Skin epidermis (tissue), 12 donors: ENCODE measurements at regions not wholly inside any gene's neighbourhood (a gene's known extent, or its start where the extent isn't known, plus 50 kb on each side); places are given as distances from the start of the nearest gene placed in this dataset.

ENCODE experiments used
- H3K27ac ChIP-seq, 21 experiments: fragments of 200-600 bp; sonication (generic) in 11 of 21; one replicate each; pipeline ENCODE4 v1.5.0; 2020; ENCODE audit warnings: mild to moderate bottlenecking in 3 of 21, inconsistent platforms in 2 of 21, moderate library complexity in 2 of 21
- H3K4me3 ChIP-seq, 7 experiments: fragments of 200-600 bp; sonication (generic) in 2 of 7; one replicate each; pipeline ENCODE4 v1.5.0; 2020; ENCODE audit warnings: inconsistent platforms in 2 of 7, mild to moderate bottlenecking in 2 of 7, moderate library complexity in 1 of 7

DNA sequence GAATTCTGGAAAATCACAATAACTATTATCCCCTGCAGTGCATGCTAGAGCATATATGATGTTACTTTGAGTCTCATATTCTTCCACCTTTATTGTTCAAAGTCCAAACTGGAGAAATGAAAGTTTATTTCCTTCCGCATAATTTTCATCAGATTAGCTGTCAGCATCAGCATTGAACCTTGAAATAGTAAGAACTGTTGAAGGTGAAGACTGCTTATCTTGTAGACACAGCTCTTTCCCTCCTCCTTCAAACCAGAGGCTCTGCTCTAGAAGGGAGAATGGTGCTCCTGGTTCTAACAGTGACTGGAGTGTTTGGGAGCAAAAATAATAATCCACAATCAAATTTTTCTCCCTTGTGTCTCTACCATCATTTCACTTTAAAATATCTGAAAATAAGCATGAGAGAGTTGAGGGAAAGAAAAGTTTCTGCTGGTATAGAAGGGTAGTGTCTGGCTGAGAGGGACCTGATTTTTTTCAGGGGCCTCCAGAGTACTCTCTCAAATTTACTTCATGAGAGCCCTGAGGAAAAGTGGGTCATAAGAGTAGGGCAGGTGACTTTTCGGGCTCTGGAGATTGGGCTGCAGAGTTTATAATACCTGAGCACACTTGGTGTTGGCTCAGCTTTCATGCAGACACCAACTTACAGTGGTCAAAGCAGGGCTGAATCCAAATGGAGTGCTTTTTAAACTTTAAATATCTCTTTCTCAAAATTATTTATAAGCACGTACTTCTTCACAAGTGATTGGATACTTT lies 170.4 kb downstream of the ZDHHC21 start:
- H3K4me3 ChIP-seq, result no peak overlapping the region
- no peak overlapping the region for H3K27ac ChIP-seq

GRCh38 chr9:14520341-14520740 lies 172.9 kb downstream of the ZDHHC21 start:
- Histone ChIP-seq H3K27ac (no peak overlapping the region), H3K4me3 (no peak overlapping the region)

- H3K4me3 ChIP-seq, result no peak overlapping the region
- H3K27ac ChIP-seq, result no peak overlapping the region
These were observed 175.9 kb downstream of the ZDHHC21 start for GRCh38 chr9:14517154-14517906.

DNA sequence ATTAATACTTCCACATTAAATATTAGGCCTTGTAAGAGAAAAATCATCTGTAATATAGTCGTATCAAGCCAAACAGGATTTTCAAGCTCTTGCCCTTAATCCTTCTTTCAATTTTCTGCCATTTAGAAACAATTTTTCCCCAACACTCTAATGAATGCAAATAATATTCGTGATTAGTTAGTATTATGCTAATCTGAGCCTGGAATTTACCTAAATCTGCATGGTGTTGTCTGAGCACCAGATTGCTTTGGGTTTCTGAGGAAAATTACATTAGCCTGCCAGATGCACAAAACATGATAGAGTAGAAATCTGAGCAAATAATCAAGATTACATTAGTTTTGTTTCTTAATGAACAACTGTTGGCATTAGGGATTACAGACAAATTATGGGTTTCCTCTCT lies 176.6 kb downstream of the ZDHHC21 start:
- no peak overlapping the region for H3K27ac ChIP-seq
- no peak overlapping the region for H3K4me3 ChIP-seq

DNA sequence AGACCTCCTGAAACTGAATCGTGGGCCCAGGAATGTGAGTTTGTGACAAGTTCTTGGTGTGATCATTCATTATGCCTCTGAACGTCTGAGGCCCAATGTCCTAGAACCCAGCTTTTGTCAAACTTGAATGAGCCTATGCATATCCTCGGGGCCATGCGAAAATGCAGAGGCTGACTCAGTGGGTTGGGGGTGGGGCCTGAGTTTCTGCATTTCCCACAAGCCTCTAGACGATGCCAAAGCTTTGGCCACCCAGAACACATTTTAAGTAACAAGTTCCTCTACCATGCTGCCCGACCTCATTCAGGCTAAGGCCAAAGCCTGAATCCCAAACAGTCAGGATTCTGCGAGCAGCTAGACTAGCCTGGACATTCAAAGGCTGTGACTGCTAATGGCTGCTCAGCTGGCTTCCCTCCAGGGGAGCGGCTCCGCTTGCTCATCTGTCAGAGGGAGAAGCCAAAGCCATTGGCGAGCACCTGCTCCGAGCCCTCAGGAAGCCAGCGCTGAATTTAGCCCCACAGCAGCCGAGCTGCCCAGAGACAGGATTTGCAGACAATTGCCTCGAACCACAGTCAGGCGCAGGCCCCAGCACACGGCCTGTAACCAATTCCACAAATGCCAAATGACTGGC lies 177.5 kb downstream of the ZDHHC21 start:
- H3K27ac ChIP-seq, result no peak overlapping the region
- H3K4me3 ChIP-seq, result no peak overlapping the region

DNA sequence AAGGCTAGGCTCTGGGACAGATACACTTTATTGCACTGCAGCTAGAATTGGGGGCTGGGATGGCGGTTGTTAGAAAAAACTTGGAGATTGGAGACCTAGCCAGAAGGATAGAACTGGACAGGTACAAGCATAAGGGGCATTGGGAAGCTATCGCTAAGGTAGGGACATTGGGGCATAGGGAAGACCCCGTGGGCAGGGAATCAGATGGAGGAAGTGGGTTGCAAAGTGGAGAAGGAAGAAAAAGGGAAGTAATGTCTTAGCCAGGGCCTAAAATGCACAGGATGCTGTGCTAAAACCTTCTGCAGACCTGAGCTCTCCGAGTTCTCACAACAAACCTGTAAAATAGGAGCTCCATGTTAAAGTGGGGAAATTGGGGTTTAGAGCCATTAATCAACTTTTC lies 178.2 kb downstream of the ZDHHC21 start:
- Histone ChIP-seq H3K27ac (no peak overlapping the region), H3K4me3 (no peak overlapping the region)

DNA sequence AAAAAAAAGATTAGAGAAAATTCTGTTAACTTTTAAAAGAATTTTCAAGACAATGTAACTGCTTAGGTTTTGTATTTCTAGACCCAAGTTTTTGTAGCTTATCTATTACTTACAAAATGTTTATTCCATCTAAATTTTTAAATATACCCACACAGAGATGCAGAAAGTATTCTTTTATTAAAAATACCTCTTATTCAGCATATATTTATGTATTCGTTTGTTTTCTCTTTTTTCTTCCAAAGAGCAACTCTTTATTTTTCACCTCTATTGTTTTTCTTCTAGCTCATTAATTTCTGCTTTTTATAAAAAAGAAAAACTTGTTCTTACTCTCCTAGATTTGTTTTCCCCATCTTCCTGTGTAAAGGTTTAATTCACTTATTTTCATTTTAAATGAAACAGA lies 180.3 kb downstream of the ZDHHC21 start:
- H3K4me3 ChIP-seq, result no peak overlapping the region
- H3K27ac ChIP-seq, result no peak overlapping the region

GRCh38 chr9:14511452-14511851 lies 181.8 kb downstream of the ZDHHC21 start:
- no peak overlapping the region for H3K4me3 ChIP-seq
- no peak overlapping the region for H3K27ac ChIP-seq

DNA sequence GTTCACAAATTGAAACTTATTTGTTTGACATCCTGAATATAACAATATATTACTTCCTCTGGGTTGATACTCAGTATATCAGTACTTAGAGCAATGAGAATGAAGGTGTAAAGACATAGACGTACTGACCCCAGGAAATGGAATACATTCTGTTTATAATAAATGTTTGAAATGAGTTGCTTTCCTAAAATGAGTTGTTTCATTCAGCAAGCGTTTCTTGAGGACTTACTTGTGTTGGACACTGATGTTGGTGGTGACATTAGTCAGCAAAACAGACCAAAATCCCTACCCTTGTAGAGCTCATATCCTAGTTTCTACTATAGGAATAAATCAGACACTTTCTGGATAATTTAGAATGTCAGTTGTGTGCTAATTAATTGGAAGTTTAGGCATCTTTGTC lies 184.3 kb downstream of the ZDHHC21 start:
- Histone ChIP-seq H3K4me3 (no peak overlapping the region), H3K27ac (no peak overlapping the region)

DNA sequence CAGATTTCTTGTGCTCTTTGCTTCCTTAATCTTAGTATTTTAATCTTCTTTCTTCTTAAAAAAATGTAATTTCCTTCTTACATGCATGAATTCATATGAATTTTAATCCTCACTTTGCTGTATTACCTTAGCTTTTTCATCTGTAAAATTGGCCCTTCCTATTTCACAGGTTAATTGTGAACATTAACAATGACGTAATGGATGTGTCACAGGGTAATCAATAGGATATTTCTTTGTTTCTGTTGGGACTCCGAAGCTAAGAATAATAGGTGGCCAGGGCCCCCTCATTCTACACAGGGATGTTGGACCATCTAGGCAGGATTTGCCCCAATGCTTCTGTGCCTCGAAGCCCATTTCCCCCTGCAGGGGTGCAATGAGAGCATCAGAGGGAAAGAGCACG lies 187.4 kb upstream of the NFIB start:
- Histone ChIP-seq H3K4me3 (no peak overlapping the region), H3K27ac (no peak overlapping the region)

- Histone ChIP-seq H3K27ac (no peak overlapping the region), H3K4me3 (no peak overlapping the region)
These were observed 186.8 kb upstream of the NFIB start for GRCh38 chr9:14500705-14501104.

DNA sequence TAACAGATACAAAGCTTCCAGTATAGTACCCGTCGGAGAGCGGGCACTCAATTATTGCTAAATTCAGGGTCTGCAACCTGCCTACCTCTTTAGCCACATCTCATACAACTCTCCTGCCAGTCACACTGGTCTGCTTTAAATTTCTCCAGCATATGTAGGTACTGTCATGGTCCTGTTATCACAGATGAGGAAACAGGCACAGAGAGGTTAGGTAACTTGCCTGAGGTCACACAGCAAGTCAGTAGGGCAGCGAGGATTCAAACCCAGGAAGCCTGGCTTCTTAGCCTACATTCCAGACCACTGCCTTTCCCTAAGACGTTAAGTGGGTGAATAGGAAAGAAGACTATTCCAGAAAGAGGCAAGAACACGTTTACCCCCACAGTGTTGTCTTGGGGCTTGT lies 186.0 kb upstream of the NFIB start:
- H3K27ac ChIP-seq, result no peak overlapping the region
- no peak overlapping the region for H3K4me3 ChIP-seq

DNA sequence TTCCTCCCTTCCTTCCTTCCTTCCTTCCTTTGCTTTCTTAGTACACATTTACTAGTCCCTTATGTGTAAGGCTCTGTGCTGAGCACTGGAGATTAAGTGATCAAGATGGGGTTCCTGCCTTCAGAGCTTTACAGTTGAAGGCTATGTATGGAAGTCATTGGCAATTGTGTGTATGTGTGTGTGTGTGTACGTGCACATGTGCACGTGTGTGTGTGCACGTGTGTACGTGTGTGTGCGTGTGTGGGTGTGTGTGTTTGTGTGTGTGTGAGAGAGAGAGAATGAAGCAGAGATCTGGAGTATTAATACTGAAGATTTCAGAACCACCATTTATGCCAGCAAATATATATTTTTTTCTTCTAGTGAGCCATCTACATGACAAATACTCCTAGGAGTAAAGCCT lies 184.9 kb upstream of the NFIB start:
- Histone ChIP-seq H3K4me3 (no peak overlapping the region), H3K27ac (no peak overlapping the region)

- no peak overlapping the region for H3K27ac ChIP-seq
- no peak overlapping the region for H3K4me3 ChIP-seq
These were observed 183.5 kb upstream of the NFIB start for GRCh38 chr9:14497476-14497875.

DNA sequence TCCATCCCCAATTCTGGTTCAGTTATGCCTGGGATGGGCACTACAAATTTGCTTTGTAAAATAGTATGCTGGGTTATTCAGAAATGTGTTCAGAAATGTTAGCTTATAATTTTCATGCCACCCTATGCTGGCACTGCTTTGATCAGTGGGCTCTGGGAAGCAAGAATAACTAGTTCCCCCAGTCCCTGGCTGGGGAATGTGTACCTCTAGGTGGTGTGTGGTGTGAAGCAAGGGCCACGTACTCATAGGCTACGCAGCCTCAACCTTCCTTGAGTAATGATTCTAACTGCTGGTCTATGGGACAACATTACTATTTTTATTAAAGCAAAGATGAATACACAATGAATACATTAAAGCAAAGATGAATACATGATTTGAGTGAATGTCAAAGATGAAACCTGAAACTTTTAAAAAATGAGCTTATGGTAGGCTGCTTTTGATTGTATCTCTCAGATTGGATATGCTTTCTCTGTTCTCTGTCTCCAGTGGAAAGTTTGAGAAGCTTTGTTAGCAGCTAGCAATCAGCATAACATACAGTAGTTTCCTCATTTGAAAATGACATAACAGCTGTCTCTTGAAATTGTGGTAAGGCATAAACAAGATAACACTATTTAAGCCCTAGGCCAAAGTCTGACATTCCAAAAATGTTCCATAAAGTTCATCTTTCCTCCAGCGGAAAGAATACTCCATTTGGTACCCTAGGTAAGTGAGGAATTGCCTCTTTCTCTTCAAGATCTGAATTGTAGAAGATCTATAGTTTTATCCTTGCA lies 174.7 kb upstream of the NFIB start:
- Histone ChIP-seq H3K27ac (no peak overlapping the region), H3K4me3 (no peak overlapping the region)

GRCh38 chr9:14487547-14488185 lies 173.7 kb upstream of the NFIB start:
- Histone ChIP-seq H3K27ac (no peak overlapping the region), H3K4me3 (no peak overlapping the region)

DNA sequence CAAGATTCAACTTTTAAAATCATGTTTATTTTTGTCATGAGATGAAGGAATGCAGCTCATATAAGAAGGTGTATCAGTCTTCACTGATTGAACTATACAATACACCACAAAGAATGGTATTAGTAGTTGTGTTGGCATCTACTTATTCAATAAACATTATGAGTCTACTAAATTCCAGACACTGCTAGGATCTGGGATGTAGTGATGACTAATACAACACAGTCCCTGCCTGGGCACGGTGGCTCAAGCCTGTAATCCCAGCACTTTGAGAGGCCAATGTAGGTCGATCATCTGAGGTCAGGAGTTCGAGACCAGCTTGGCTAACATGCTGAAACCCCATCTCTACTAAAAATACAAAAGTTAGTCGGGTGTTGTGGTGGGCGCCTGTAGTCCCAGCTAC lies 171.4 kb upstream of the NFIB start:
- no peak overlapping the region for H3K27ac ChIP-seq

GRCh38 chr9:14482856-14483255 lies 168.9 kb upstream of the NFIB start:
- Histone ChIP-seq H3K27ac (no peak overlapping the region), H3K4me3 (no peak overlapping the region)

More for the DNA sequence above, 171.4 kb upstream of the NFIB start:
- no peak overlapping the region for H3K4me3 ChIP-seq

- no peak overlapping the region for H3K4me3 ChIP-seq
- H3K27ac ChIP-seq, result no peak overlapping the region
These were observed 166.6 kb upstream of the NFIB start for GRCh38 chr9:14480526-14480925.

DNA sequence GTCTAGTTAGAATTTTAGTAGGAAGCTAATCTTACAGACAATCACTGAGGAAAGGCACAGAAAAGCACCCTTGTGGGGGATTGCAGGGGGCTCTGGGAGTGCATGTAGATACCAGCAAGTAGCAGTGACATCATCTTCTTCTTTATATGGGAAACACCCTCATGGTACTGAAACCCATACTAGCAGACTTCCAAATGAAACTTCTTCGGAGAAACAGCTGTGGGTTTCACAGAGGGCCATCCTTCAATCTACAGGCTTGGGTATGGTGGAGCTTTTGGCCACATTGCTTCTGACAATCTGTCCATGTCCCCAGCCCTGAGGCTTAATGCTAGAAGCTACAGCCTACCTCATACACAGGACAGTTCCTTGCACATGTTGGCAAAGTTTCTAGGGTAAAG lies 165.2 kb upstream of the NFIB start:
- no peak overlapping the region for H3K4me3 ChIP-seq
- no peak overlapping the region for H3K27ac ChIP-seq
